ENCODE measurements at regions not wholly inside any gene's neighbourhood (a gene's known extent, or its start where the extent isn't known, plus 50 kb on each side); places are given as distances from the start of the nearest gene placed in this dataset.

DNA sequence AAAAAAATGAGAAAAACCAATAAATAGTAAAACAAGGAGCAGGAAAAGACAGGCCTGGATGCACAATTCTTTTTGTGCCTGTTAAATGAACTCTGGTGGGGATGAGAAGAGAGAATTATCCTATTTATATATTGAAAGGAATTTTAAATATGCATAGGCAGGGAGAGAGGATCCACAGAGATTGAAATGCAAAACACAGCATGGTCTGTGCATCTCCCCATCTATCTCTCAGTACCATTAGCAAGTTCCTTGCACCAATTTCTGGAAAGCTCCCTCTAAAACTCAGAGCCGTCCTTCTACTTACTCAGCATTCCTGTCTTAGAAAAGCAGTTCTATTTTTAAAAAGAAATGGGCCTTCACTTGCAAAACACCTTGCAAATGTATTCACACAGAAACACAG, 502.3 kb upstream of the KLHL29 start:
- Histone ChIP-seq H3K9me3 (ENCODE audit: control insufficient read depth, insufficient read depth, low read depth, low read length) (peaks cover 4% of the 10 kb centered on the region; the same call in 1 of the 2 replicates), H3K36me3 (ENCODE audit: control insufficient read depth, insufficient read depth, low read length) (no peaks in the 10 kb centered on the region), H3K4me1 (ENCODE audit: control insufficient read depth, insufficient read depth, low read length) (peaks cover 23% of the 10 kb centered on the region), H3K27ac (ENCODE audit: low read depth, low read length) (no peak overlapping the region), H3K27me3 (ENCODE audit: control insufficient read depth, insufficient read depth, low read length) (no peaks in the 10 kb centered on the region), H3K4me3 (ENCODE audit: low read depth, low read length) (no peak overlapping the region), H3K9ac (ENCODE audit: low read length) (no peak overlapping the region)

DNA sequence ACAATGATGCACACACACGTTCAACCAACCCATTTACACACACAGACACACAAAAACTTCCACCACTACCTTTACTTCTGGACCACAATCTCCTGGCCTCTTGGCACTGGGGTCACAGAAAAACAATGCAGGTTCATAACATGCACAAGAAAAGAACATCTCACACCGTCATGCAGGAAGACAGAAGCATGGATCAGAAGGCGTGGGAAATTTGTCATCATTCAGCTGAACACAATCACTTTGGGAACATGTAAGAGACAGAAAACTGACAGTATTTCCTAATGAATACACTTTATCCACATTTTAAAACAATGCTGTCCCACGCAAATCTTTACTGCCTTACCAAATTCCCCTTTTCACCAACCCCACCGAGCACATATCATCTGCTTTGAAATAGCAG, 501.9 kb upstream of the KLHL29 start:
- no peak overlapping the region for H3K9ac ChIP-seq (ENCODE audit: low read length)
- H3K9me3 ChIP-seq (ENCODE audit: control insufficient read depth, insufficient read depth, low read depth, low read length), result peaks cover 4% of the 10 kb centered on the region; the same call in 1 of the 2 replicates
- no peak overlapping the region for H3K4me3 ChIP-seq (ENCODE audit: low read depth, low read length)
- no peak overlapping the region for H3K27ac ChIP-seq (ENCODE audit: low read depth, low read length)
- H3K36me3 ChIP-seq (ENCODE audit: control insufficient read depth, insufficient read depth, low read length), result no peaks in the 10 kb centered on the region
- H3K4me1 ChIP-seq (ENCODE audit: control insufficient read depth, insufficient read depth, low read length), result peaks cover 23% of the 10 kb centered on the region
- no peaks in the 10 kb centered on the region for H3K27me3 ChIP-seq (ENCODE audit: control insufficient read depth, insufficient read depth, low read length)

DNA sequence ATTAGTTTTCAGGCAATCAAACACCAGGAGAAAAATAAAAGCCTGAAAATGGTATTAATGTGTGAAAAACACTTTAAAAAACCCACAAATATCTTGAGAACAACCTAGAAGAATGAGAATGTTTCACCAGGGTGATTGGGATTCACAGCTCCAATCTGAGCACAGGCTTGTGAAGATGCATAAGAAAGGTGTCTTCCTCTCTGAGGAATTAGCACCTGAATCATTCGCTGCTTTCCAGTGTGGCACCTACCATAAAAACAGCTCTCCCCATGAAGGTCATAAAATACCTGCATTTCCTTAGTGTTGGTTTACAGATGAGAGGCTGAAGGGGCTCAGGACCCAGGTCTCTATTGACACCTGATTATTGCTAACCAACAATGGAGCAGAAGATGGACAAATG, 499.7 kb upstream of the KLHL29 start:
- Histone ChIP-seq H3K27ac (ENCODE audit: low read depth, low read length) (no peak overlapping the region), H3K4me3 (ENCODE audit: low read depth, low read length) (no peak overlapping the region), H3K36me3 (ENCODE audit: control insufficient read depth, insufficient read depth, low read length) (no peaks in the 10 kb centered on the region), H3K9me3 (ENCODE audit: control insufficient read depth, insufficient read depth, low read depth, low read length) (peaks cover 4% of the 10 kb centered on the region; the same call in 1 of the 2 replicates), H3K4me1 (ENCODE audit: control insufficient read depth, insufficient read depth, low read length) (peaks cover 23% of the 10 kb centered on the region), H3K9ac (ENCODE audit: low read length) (no peak overlapping the region), H3K27me3 (ENCODE audit: control insufficient read depth, insufficient read depth, low read length) (no peaks in the 10 kb centered on the region)

DNA sequence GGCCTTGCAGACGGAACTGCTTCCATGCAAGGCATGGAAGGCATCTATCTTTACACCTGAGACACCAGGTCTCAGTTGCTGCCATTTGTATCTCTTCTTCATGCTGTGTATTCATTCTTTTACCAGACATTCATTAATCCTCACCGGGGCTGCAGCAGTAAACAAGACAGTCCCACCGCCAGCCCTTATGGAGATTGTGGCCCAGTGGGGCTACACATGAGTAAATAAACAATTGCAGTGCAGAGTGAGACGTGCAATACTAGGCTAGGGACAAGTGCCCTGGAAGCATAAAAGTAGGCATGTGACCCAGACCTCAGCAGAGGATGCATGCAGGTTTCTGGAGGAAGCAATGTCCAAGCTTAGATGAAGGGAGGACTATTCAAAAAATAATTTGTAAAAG, 497.6 kb upstream of the KLHL29 start:
- peaks cover 4% of the 10 kb centered on the region; the same call in 1 of the 2 replicates for H3K9me3 ChIP-seq (ENCODE audit: control insufficient read depth, insufficient read depth, low read depth, low read length)
- H3K27ac ChIP-seq (ENCODE audit: low read depth, low read length), result no peak overlapping the region
- H3K4me1 ChIP-seq (ENCODE audit: control insufficient read depth, insufficient read depth, low read length), result peaks cover 23% of the 10 kb centered on the region
- H3K9ac ChIP-seq (ENCODE audit: low read length), result no peak overlapping the region
- no peaks in the 10 kb centered on the region for H3K36me3 ChIP-seq (ENCODE audit: control insufficient read depth, insufficient read depth, low read length)
- no peak overlapping the region for H3K4me3 ChIP-seq (ENCODE audit: low read depth, low read length)
- no peaks in the 10 kb centered on the region for H3K27me3 ChIP-seq (ENCODE audit: control insufficient read depth, insufficient read depth, low read length)

DNA sequence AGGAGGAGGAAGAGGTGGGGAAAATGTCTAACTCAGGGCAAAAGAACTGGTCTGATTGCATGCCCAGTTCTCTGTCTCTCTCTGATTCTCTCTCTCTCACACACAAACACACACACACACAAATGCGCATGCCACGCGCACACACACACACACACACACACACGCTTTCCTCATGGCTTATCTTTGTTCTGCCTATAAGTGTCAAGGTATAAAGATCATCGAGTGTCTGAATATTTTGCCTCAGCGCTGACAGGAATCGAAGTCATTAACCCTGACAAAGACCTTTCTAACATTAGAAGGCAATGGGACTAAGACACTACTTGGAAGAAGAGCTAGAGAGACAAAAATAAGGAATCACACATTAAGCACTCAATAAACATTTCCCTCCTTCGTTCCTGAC, 497.1 kb upstream of the KLHL29 start:
- no peak overlapping the region for H3K9ac ChIP-seq (ENCODE audit: low read length)
- H3K4me1 ChIP-seq (ENCODE audit: control insufficient read depth, insufficient read depth, low read length), result peaks cover 19% of the 10 kb centered on the region
- H3K36me3 ChIP-seq (ENCODE audit: control insufficient read depth, insufficient read depth, low read length), result no peaks in the 10 kb centered on the region
- no peak overlapping the region for H3K4me3 ChIP-seq (ENCODE audit: low read depth, low read length)
- peaks cover 4% of the 10 kb centered on the region; the same call in 1 of the 2 replicates for H3K9me3 ChIP-seq (ENCODE audit: control insufficient read depth, insufficient read depth, low read depth, low read length)
- no peak overlapping the region for H3K27ac ChIP-seq (ENCODE audit: low read depth, low read length)
- no peaks in the 10 kb centered on the region for H3K27me3 ChIP-seq (ENCODE audit: control insufficient read depth, insufficient read depth, low read length)

DNA sequence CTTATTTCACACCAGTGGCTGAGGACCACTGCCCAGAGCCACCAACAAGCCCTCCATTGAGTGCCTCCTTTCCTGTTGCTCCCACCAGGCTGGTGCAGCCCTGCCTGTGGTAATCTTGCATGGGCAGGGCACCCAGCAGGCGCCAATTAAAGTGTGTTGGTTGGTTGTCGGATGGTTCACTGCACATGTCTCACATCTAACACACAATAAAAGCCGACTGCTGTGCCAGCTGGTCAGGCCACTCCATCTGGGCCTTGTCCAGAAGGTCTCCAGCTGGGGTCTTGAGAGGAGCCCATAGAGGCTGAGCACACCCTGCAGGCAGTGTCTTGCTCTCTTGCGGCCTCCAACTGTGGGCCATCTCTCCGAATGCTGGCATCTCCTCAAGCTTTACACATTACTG, 494.8 kb upstream of the KLHL29 start:
- Histone ChIP-seq H3K9me3 (ENCODE audit: control insufficient read depth, insufficient read depth, low read depth, low read length) (no peaks in the 10 kb centered on the region), H3K4me3 (ENCODE audit: low read depth, low read length) (no peak overlapping the region), H3K27me3 (ENCODE audit: control insufficient read depth, insufficient read depth, low read length) (no peaks in the 10 kb centered on the region), H3K9ac (ENCODE audit: low read length) (no peak overlapping the region), H3K4me1 (ENCODE audit: control insufficient read depth, insufficient read depth, low read length) (peaks cover 11% of the 10 kb centered on the region), H3K27ac (ENCODE audit: low read depth, low read length) (no peak overlapping the region), H3K36me3 (ENCODE audit: control insufficient read depth, insufficient read depth, low read length) (no peaks in the 10 kb centered on the region)

DNA sequence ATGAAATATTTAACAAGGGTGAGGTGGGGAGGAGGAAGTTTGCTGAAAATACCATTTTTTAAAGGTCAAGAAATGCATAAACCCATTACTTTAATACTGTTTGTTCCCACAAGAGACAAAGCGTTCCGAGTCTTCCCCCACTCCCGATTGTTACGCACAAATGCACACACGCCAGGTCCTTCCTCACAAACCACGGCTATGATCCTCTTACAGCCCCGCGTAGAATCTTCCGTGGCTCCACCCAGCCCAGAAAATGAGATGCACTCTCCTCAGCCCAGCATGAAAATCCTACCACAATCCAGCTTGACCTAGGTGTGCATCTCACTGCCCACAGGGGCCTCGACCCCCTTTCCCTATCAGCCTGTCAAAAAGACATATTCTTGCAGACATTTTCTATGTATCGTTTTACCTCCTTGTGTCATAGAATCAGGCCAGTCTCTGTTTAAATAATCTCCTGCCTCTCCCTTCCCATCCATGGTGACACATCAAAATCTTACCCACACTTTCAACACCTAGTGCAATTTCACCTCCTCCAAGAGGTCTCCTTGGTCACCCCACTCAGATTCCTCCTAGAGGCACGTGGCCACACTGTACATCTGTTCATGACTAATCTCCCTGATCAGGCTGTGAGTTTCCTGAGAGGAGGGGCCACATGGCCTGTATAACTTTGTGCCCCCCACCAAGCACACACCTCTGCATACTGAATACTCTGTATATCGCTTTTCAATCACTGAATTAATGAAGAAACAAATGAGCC, 491.0 kb upstream of the KLHL29 start:
- Histone ChIP-seq H3K4me1 (ENCODE audit: control insufficient read depth, insufficient read depth, low read length) (no peaks in the 10 kb centered on the region), H3K9me3 (ENCODE audit: control insufficient read depth, insufficient read depth, low read depth, low read length) (no peaks in the 10 kb centered on the region), H3K9ac (ENCODE audit: low read length) (no peak overlapping the region), H3K4me3 (ENCODE audit: low read depth, low read length) (no peak overlapping the region), H3K36me3 (ENCODE audit: control insufficient read depth, insufficient read depth, low read length) (no peaks in the 10 kb centered on the region), H3K27me3 (ENCODE audit: control insufficient read depth, insufficient read depth, low read length) (no peaks in the 10 kb centered on the region), H3K27ac (ENCODE audit: low read depth, low read length) (no peak overlapping the region)

DNA sequence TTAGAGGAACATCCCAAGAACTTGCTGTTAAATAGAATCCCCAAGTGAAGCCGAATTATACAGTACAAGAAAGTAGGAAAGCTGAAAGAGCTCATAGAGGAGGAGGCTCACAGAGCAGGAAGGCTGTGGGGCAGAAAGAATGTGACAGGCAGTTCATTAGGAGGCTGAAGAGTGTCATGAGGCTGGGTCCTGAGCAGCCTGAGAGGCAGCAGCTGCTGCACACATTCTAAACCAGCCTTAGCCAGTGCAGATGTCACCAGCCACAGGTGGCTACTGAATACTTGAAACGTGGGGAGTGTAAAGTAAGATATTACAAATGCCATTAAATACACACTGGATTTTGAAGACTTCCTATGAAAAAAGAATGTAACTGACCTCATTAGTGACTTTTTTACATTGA, 490.2 kb upstream of the KLHL29 start:
- Histone ChIP-seq H3K4me3 (ENCODE audit: low read depth, low read length) (no peak overlapping the region), H3K36me3 (ENCODE audit: control insufficient read depth, insufficient read depth, low read length) (no peaks in the 10 kb centered on the region), H3K27ac (ENCODE audit: low read depth, low read length) (no peak overlapping the region), H3K9me3 (ENCODE audit: control insufficient read depth, insufficient read depth, low read depth, low read length) (no peaks in the 10 kb centered on the region), H3K27me3 (ENCODE audit: control insufficient read depth, insufficient read depth, low read length) (no peaks in the 10 kb centered on the region), H3K9ac (ENCODE audit: low read length) (no peak overlapping the region), H3K4me1 (ENCODE audit: control insufficient read depth, insufficient read depth, low read length) (no peaks in the 10 kb centered on the region)

DNA sequence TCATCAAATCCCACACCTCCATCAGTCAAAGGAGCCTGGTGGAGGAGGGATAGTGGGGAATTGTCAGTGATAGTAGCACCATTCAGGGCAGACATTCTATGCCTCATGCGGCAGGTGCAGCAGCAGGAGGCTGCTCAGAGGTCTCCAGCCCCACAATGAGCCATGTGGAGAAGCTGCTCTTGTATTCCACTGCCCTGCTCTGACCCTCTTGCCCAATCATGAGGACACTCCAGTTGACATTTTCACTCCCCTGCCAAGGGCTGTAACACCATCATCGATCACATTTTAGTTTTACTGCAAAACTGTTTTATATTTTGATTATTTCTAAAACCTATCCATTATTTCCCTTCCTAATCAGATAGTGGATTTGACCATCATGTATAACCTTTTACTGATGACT, 487.6 kb upstream of the KLHL29 start:
- Histone ChIP-seq H3K4me1 (ENCODE audit: control insufficient read depth, insufficient read depth, low read length) (no peaks in the 10 kb centered on the region), H3K9me3 (ENCODE audit: control insufficient read depth, insufficient read depth, low read depth, low read length) (no peaks in the 10 kb centered on the region), H3K9ac (ENCODE audit: low read length) (no peak overlapping the region), H3K27me3 (ENCODE audit: control insufficient read depth, insufficient read depth, low read length) (no peaks in the 10 kb centered on the region), H3K27ac (ENCODE audit: low read depth, low read length) (no peak overlapping the region), H3K36me3 (ENCODE audit: control insufficient read depth, insufficient read depth, low read length) (no peaks in the 10 kb centered on the region), H3K4me3 (ENCODE audit: low read depth, low read length) (no peak overlapping the region)

DNA sequence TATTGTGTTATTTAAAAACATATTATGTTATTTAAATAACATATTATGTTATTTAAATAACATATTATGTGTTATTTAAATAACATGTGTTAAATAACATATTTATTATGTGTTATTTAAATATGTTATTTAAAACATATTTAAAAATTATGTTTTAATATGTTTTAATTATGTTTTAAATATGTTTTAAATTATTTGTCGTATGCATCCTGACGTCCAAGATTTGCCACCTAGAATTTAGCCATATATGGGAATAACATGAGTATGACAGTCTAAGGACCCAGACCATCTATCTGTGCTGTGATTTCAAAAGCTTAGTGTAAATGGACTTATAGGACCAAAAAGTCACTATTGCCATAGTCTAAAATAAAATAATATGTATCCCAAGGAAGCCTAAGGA, 484.3 kb upstream of the KLHL29 start:
- no peak overlapping the region for H3K4me3 ChIP-seq (ENCODE audit: low read depth, low read length)
- no peaks in the 10 kb centered on the region for H3K36me3 ChIP-seq (ENCODE audit: control insufficient read depth, insufficient read depth, low read length)
- H3K27ac ChIP-seq (ENCODE audit: low read depth, low read length), result no peak overlapping the region
- H3K4me1 ChIP-seq (ENCODE audit: control insufficient read depth, insufficient read depth, low read length), result no peaks in the 10 kb centered on the region
- no peaks in the 10 kb centered on the region for H3K27me3 ChIP-seq (ENCODE audit: control insufficient read depth, insufficient read depth, low read length)
- H3K9me3 ChIP-seq (ENCODE audit: control insufficient read depth, insufficient read depth, low read depth, low read length), result no peaks in the 10 kb centered on the region
- H3K9ac ChIP-seq (ENCODE audit: low read length), result no peak overlapping the region

DNA sequence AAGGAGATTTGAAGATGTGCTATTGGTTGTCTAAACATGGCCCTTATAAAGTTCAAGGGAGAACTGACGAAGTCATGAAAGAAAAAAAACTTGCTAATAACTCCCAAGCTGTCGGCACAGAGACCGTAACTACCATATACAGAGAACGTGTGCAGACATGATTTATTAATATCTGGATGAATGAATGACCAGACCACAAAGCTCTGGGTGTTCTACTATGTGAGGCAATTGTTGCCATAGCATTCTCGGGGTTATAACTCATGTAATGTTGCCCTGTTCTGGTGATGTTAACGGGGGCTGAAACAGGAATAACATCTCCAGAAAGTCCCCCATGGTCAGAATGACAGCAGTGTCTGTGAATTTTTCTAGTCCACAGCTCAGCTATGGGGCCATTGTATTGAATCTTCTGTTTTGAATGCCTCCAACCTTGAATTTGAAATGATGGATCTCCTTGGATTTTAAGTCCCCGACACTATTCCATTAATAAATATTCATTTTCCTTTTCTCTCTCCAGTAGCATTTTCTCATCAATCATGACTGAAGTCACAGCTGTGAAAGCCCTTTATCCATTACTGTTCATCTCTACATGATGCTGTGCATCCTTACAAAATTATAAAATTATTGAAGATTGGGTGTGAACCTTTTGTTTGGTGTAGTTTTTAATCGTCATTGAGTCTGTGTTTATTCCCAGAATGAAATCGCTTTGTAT, 483.4 kb upstream of the KLHL29 start:
- H3K27me3 ChIP-seq (ENCODE audit: control insufficient read depth, insufficient read depth, low read length), result no peaks in the 10 kb centered on the region
- no peak overlapping the region for H3K27ac ChIP-seq (ENCODE audit: low read depth, low read length)
- no peaks in the 10 kb centered on the region for H3K9me3 ChIP-seq (ENCODE audit: control insufficient read depth, insufficient read depth, low read depth, low read length)
- no peaks in the 10 kb centered on the region for H3K36me3 ChIP-seq (ENCODE audit: control insufficient read depth, insufficient read depth, low read length)
- no peaks in the 10 kb centered on the region for H3K4me1 ChIP-seq (ENCODE audit: control insufficient read depth, insufficient read depth, low read length)
- no peak overlapping the region for H3K4me3 ChIP-seq (ENCODE audit: low read depth, low read length)
- no peak overlapping the region for H3K9ac ChIP-seq (ENCODE audit: low read length)

Measured in HUES6 (cell line).